ENCODE measurements at regions not wholly inside any gene's neighbourhood (a gene's known extent, or its start where the extent isn't known, plus 50 kb on each side); places are given as distances from the start of the nearest gene placed in this dataset.
"Not testable (repeated sequence)": the region's sequence is repeated elsewhere in the genome, so short reads cannot be mapped to it uniquely, and the experiment has no call there.

DNA sequence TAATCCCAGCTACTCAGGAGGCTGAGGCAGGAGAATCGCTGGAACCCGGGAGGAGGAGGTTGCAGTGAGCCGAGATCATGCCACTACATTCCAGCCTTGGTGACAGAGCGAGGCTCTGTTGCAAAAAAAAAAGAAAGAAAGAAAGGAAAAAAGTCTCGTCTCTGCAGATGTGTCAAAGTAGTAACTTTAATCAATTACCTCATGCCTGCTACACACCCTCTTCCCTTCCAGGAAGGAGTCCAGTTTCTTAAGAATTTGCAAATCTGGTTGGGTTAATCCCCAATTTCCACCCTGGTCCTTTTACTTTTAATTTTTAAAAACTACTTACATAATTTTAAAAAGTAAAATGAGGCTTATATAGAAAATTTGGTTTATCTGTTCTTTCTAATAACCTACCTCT is 234.5 kb upstream of the KITLG start:
- Histone ChIP-seq H2BK15ac (ENCODE audit: low read length) (no peak overlapping the region), H4K8ac (ENCODE audit: low read depth, low read length) (no peak overlapping the region), H3K27ac (replicated peaks; ENCODE audit: low read length) (no peak overlapping the region), H3K9ac (ENCODE audit: low read depth, low read length, poor library complexity) (no peak overlapping the region), H3K18ac (ENCODE audit: low read length) (no peak overlapping the region), H2AK5ac (ENCODE audit: low read depth, low read length) (no peak overlapping the region), H2BK120ac (ENCODE audit: low read depth, low read length) (no peak overlapping the region), H3K4me3 (ENCODE audit: low read length in 2 of 2) (no peak overlapping the region), H3K14ac (ENCODE audit: low read length) (no peak overlapping the region), H3K79me1 (ENCODE audit: low read depth, low read length) (no peaks in the 10 kb centered on the region), H3K4ac (ENCODE audit: low read length) (no peak overlapping the region), H4K91ac (ENCODE audit: low read depth, low read length, poor library complexity) (no peak overlapping the region), H3K4me2 (ENCODE audit: insufficient read depth, low read length, poor library complexity, severe bottlenecking) (no peak overlapping the region), H2BK12ac (ENCODE audit: low read length) (no peak overlapping the region), H3K27me3 (ENCODE audit: control insufficient read depth in 3 of 3, insufficient read depth in 3 of 3, low read depth in 1 of 3, low read length in 3 of 3) (no peaks in the 10 kb centered on the region), H3K9me3 (replicated peaks in 1 of 2; ENCODE audit: control insufficient read depth in 2 of 2, insufficient read depth in 1 of 2, low read depth in 1 of 2, low read length in 2 of 2) (no peaks in the 10 kb centered on the region), H2BK5ac (ENCODE audit: low read length) (no peak overlapping the region), H3K4me1 (ENCODE audit: control insufficient read depth in 2 of 2, insufficient read depth in 1 of 2, low read depth in 1 of 2, low read length in 2 of 2) (no peaks in the 10 kb centered on the region), H3K36me3 (replicated peaks in 1 of 2; ENCODE audit: control insufficient read depth in 2 of 2, insufficient read depth in 2 of 2, low read length in 2 of 2) (no peaks in the 10 kb centered on the region), H2AFZ (ENCODE audit: low read length) (no peak overlapping the region), H3K23ac (ENCODE audit: low read depth, low read length, poor library complexity) (no peak overlapping the region)
- WGBS, 2 donors (ENCODE audit: extremely low coverage in 2 of 2, insufficient read length in 2 of 2, insufficient replicate concordance in 1 of 2): no CpG with 5 or more reads among the region's 5 CpGs
- no peak for DNase-seq (ENCODE audit: low spot score)

DNA sequence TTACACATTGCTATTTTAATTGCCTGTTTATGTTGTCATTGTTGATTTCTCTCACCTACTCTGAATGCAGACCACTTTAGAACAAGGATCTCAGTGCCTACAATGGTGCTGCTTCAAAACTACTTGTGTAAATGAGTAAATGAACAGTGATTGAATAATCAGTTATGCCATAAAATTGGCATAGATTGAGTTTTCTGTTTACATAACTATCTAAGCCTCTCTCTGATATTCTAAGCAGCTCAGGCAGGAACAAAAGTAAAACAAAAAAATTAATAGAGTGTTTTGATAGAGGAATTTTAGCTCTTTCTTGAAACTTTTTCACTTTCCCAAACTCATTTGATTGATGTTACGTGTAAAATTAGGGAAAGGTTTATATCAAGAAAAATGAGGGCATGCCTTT is 232.3 kb upstream of the KITLG start:
- no CpG with 5 or more reads among the region's 1 CpG for WGBS, 2 donors (ENCODE audit: extremely low coverage in 2 of 2, insufficient read length in 2 of 2, insufficient replicate concordance in 1 of 2)
- Histone ChIP-seq H3K9me3 (replicated peaks in 1 of 2; ENCODE audit: control insufficient read depth in 2 of 2, insufficient read depth in 1 of 2, low read depth in 1 of 2, low read length in 2 of 2) (no peaks in the 10 kb centered on the region), H2AK5ac (ENCODE audit: low read depth, low read length) (no peak overlapping the region), H3K36me3 (replicated peaks in 1 of 2; ENCODE audit: control insufficient read depth in 2 of 2, insufficient read depth in 2 of 2, low read length in 2 of 2) (no peaks in the 10 kb centered on the region), H3K79me1 (ENCODE audit: low read depth, low read length) (no peaks in the 10 kb centered on the region), H3K23ac (ENCODE audit: low read depth, low read length, poor library complexity) (no peak overlapping the region), H4K91ac (ENCODE audit: low read depth, low read length, poor library complexity) (no peak overlapping the region), H2AFZ (ENCODE audit: low read length) (no peak overlapping the region), H3K9ac (ENCODE audit: low read depth, low read length, poor library complexity) (no peak overlapping the region), H2BK120ac (ENCODE audit: low read depth, low read length) (no peak overlapping the region), H2BK5ac (ENCODE audit: low read length) (no peak overlapping the region), H3K4ac (ENCODE audit: low read length) (no peak overlapping the region), H2BK15ac (ENCODE audit: low read length) (no peak overlapping the region), H3K18ac (ENCODE audit: low read length) (no peak overlapping the region), H3K14ac (ENCODE audit: low read length) (no peak overlapping the region), H4K8ac (ENCODE audit: low read depth, low read length) (no peak overlapping the region), H3K4me2 (ENCODE audit: insufficient read depth, low read length, poor library complexity, severe bottlenecking) (no peak overlapping the region), H2BK12ac (ENCODE audit: low read length) (no peak overlapping the region), H3K4me1 (ENCODE audit: control insufficient read depth in 2 of 2, insufficient read depth in 1 of 2, low read depth in 1 of 2, low read length in 2 of 2) (no peaks in the 10 kb centered on the region), H3K27ac (replicated peaks; ENCODE audit: low read length) (no peak overlapping the region), H3K27me3 (ENCODE audit: control insufficient read depth in 3 of 3, insufficient read depth in 3 of 3, low read depth in 1 of 3, low read length in 3 of 3) (no peaks in the 10 kb centered on the region), H3K4me3 (ENCODE audit: low read length in 2 of 2) (no peak overlapping the region)
- DNase-seq (ENCODE audit: low spot score): no peak

DNA sequence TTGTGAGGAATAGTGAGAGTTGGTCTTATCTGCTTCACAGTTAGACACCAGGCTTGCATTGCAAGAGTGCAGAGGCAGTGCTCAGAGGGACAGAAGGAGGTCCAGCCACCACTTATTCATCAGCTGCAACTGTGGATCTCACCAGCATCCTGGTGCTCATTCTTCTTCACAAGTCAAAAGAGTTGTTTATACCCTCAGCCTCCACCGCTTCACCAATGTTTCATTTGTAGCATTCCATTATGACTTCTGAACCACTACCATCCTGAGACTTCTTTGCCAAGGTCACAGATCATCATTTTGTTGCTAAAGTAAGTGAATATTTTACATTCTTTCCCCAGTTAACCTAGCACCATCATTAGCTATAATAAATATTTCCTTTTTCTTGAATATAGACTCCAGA is 230.5 kb upstream of the KITLG start:
- Histone ChIP-seq H4K91ac (ENCODE audit: low read depth, low read length, poor library complexity) (no peak overlapping the region), H3K23ac (ENCODE audit: low read depth, low read length, poor library complexity) (no peak overlapping the region), H2BK5ac (ENCODE audit: low read length) (no peak overlapping the region), H3K9ac (ENCODE audit: low read depth, low read length, poor library complexity) (no peak overlapping the region), H3K36me3 (replicated peaks in 1 of 2; ENCODE audit: control insufficient read depth in 2 of 2, insufficient read depth in 2 of 2, low read length in 2 of 2) (no peaks in the 10 kb centered on the region), H3K18ac (ENCODE audit: low read length) (no peak overlapping the region), H3K14ac (ENCODE audit: low read length) (no peak overlapping the region), H2BK12ac (ENCODE audit: low read length) (no peak overlapping the region), H3K4me3 (ENCODE audit: low read length in 2 of 2) (no peak overlapping the region), H3K4me2 (ENCODE audit: insufficient read depth, low read length, poor library complexity, severe bottlenecking) (no peak overlapping the region), H3K79me1 (ENCODE audit: low read depth, low read length) (no peaks in the 10 kb centered on the region), H2BK15ac (ENCODE audit: low read length) (no peak overlapping the region), H3K27me3 (ENCODE audit: control insufficient read depth in 3 of 3, insufficient read depth in 3 of 3, low read depth in 1 of 3, low read length in 3 of 3) (no peaks in the 10 kb centered on the region), H3K4ac (ENCODE audit: low read length) (no peak overlapping the region), H3K27ac (replicated peaks; ENCODE audit: low read length) (no peak overlapping the region), H3K4me1 (ENCODE audit: control insufficient read depth in 2 of 2, insufficient read depth in 1 of 2, low read depth in 1 of 2, low read length in 2 of 2) (no peaks in the 10 kb centered on the region), H3K9me3 (replicated peaks in 1 of 2; ENCODE audit: control insufficient read depth in 2 of 2, insufficient read depth in 1 of 2, low read depth in 1 of 2, low read length in 2 of 2) (no peaks in the 10 kb centered on the region), H4K8ac (ENCODE audit: low read depth, low read length) (no peak overlapping the region), H2BK120ac (ENCODE audit: low read depth, low read length) (no peak overlapping the region), H2AK5ac (ENCODE audit: low read depth, low read length) (no peak overlapping the region), H2AFZ (ENCODE audit: low read length) (no peak overlapping the region)
- WGBS, 2 donors (ENCODE audit: extremely low coverage in 2 of 2, insufficient read length in 2 of 2, insufficient replicate concordance in 1 of 2): no CpG with 5 or more reads among the region's 1 CpG
- no peak for DNase-seq (ENCODE audit: low spot score)

DNA sequence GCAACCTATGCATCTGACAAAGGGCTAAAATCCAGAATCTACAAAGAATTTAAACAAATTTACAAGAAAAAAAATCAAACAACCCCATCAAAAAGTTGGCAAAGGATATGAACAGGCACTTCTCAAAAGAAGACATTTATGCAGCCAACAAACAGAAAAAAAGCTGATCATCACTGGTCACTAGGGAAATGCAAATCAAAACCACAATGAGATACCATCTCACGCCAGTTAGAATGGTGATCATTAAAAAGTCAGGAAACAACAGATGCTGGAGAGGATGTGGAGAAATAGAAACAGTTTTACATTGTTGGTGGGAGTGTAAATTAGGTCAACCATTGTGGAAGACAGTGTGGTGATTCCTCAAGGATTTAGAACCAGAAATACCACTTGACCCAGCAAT is 229.6 kb upstream of the KITLG start:
- no CpG with 5 or more reads among the region's 1 CpG for WGBS, 2 donors (ENCODE audit: extremely low coverage in 2 of 2, insufficient read length in 2 of 2, insufficient replicate concordance in 1 of 2)
- H3K4me2 ChIP-seq (ENCODE audit: insufficient read depth, low read length, poor library complexity, severe bottlenecking); H2BK15ac ChIP-seq (ENCODE audit: low read length); H2BK5ac ChIP-seq (ENCODE audit: low read length); H3K18ac ChIP-seq (ENCODE audit: low read length); DNase-seq (ENCODE audit: low spot score); H2AFZ ChIP-seq (ENCODE audit: low read length); H4K8ac ChIP-seq (ENCODE audit: low read depth, low read length); H3K23ac ChIP-seq (ENCODE audit: low read depth, low read length, poor library complexity); H3K14ac ChIP-seq (ENCODE audit: low read length); H2BK120ac ChIP-seq (ENCODE audit: low read depth, low read length); H3K79me1 ChIP-seq (ENCODE audit: low read depth, low read length); H2BK12ac ChIP-seq (ENCODE audit: low read length); H3K9ac ChIP-seq (ENCODE audit: low read depth, low read length, poor library complexity); H3K27ac ChIP-seq (replicated peaks; ENCODE audit: low read length); H3K9me3 ChIP-seq (replicated peaks in 1 of 2; ENCODE audit: control insufficient read depth in 2 of 2, insufficient read depth in 1 of 2, low read depth in 1 of 2, low read length in 2 of 2); H3K27me3 ChIP-seq (ENCODE audit: control insufficient read depth in 3 of 3, insufficient read depth in 3 of 3, low read depth in 1 of 3, low read length in 3 of 3); H3K4me3 ChIP-seq (ENCODE audit: low read length in 2 of 2); H4K91ac ChIP-seq (ENCODE audit: low read depth, low read length, poor library complexity); H3K36me3 ChIP-seq (replicated peaks in 1 of 2; ENCODE audit: control insufficient read depth in 2 of 2, insufficient read depth in 2 of 2, low read length in 2 of 2); H2AK5ac ChIP-seq (ENCODE audit: low read depth, low read length); H3K4me1 ChIP-seq (ENCODE audit: control insufficient read depth in 2 of 2, insufficient read depth in 1 of 2, low read depth in 1 of 2, low read length in 2 of 2); H3K4ac ChIP-seq (ENCODE audit: low read length): not testable (repeated sequence)

All from neuronal stem cell (in vitro differentiated cells).